AG10803 (cell line): ENCODE measurements at regions not wholly inside any gene's neighbourhood (a gene's known extent, or its start where the extent isn't known, plus 50 kb on each side); places are given as distances from the start of the nearest gene placed in this dataset.

Experiments
- DNase-seq: peaks from one replicate; pipeline ENCODE4 v3.0.0; 2010; ENCODE audit warnings: low read depth
- H3K4me3 ChIP-seq: 2 replicates; pipeline ENCODE4 v1.5.1; 2011; ENCODE audit warnings: mild to moderate bottlenecking, low read length, control low read depth
- TF ChIP-seq, protein P1 (sequence below): conservative IDR thresholded peaks from 2 replicates; pipeline ENCODE4 v1.5.1; 2011; ENCODE audit warnings: mild to moderate bottlenecking, low read length, control low read depth, inconsistent platforms

DNA sequence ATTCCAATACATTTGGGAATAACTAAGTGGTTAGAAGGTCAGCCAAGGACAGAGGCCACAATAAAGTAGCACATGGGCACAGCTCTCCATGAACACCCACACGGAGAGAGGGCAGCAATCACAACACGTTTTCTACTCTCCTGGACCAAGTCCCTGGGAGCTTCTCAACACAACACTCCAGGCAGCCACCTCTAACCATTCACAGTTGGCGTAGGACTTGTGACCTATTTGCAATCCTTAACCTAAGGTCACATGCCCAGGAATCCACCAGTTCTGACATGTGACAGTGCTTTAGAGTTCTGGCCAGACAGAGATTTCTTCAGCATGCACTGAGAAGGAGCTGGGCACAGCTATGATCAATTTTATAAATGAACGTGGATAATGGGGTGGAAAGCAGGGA is 280.8 kb downstream of the SHQ1 start:
- TF ChIP-seq, protein P1, sequence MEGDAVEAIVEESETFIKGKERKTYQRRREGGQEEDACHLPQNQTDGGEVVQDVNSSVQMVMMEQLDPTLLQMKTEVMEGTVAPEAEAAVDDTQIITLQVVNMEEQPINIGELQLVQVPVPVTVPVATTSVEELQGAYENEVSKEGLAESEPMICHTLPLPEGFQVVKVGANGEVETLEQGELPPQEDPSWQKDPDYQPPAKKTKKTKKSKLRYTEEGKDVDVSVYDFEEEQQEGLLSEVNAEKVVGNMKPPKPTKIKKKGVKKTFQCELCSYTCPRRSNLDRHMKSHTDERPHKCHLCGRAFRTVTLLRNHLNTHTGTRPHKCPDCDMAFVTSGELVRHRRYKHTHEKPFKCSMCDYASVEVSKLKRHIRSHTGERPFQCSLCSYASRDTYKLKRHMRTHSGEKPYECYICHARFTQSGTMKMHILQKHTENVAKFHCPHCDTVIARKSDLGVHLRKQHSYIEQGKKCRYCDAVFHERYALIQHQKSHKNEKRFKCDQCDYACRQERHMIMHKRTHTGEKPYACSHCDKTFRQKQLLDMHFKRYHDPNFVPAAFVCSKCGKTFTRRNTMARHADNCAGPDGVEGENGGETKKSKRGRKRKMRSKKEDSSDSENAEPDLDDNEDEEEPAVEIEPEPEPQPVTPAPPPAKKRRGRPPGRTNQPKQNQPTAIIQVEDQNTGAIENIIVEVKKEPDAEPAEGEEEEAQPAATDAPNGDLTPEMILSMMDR, result no peak
- no peak overlapping the region for H3K4me3 ChIP-seq
- no peak for DNase-seq

DNA sequence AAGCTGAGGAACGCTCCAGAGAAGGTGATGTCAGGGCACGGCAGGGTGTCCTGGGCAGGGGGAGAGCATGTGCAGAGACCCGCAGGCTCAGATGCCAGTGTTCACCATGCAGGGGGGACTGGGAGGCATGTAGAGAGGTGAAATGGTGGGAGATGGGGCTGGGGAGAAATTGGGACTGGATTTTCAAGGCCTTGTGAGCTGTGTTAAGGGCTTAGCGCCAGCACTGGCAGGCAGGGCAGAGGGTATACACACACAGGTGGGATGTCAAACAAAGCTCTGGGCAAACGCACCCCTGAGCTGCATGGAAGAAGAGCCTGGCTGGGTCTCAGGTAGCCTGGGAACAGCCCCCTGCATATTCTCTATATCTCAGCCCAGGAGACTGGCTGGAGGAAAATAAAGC is 282.7 kb downstream of the SHQ1 start:
- TF ChIP-seq, protein P1, result no peak
- no peak for DNase-seq

DNA sequence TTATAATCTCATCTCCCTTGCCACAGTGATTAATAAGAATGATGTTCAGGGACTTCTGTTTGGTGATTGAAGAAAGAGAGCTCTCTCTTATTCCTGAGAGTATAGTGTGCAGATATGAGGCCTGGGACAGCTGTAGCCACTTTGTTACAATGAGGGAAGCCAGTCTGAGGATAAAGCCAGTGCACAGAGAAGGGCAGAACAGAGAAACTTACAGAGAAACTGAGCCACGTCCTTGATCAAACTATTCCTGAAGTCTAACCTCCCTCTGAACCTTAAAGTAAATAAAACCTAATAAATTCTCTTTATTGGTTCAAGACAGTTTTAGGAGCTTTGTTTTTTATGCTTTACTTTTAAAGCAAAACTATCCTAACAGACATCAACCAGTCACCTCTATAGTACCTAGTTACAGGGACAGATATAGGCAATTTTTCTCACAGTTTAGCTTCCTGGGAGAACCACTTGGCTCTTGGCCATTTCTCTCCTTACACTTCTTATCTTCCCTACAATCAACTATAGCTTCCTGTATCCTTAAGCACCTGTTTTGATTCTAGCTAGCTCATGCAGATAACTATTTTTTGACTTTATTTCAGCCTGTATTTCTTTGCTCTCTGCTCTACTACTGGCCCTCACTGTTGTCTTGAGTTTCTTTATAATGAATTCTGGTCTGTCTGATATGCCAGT is 284.4 kb downstream of the SHQ1 start:
- TF ChIP-seq, protein P1, result no peak
- no peak overlapping the region for H3K4me3 ChIP-seq
- DNase-seq, result no peak

More for the DNA sequence above, 282.7 kb downstream of the SHQ1 start:
- H3K4me3 ChIP-seq, result no peak overlapping the region

DNA sequence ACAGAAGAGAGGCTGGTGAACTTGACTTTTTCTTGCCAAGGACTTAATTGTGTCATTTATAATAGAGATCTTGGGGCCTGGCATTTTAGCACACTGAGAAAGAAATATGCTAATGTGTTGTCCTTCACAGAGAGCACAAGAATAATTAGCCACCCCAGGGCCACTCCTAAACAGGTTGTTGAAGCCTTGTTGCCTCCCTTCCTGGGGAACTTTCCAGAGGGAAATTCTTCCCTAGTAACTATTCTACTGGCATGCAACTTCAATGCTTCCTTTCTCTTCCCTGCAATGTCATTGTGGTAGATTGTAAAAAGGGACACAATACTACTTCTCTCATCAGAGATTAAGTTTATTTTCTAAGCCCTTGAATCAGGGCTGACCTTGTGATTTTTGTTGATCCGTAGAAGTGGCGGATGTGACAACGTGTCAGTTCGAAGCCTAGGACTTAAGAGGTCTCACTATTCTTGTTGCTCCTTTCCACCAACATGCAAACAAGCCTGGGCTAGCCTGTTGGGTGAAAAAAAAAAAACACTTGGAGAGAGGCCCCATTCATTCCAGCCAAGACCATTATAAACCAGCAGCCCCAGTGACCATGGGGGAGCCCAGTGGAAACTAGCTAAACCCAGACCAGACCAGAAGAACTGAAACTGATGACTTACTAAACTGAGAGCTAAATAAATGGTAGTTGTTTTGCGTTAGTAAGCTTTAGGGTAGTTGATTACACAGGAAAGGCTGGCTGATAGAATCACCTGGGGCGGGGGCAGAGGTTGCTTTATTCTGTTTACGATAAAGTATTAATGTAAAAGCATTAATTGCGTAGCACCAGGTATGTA is 287.2 kb downstream of the SHQ1 start:
- no peak overlapping the region for H3K4me3 ChIP-seq
- TF ChIP-seq, protein P1, result no peak
- DNase-seq, result no peak

DNA sequence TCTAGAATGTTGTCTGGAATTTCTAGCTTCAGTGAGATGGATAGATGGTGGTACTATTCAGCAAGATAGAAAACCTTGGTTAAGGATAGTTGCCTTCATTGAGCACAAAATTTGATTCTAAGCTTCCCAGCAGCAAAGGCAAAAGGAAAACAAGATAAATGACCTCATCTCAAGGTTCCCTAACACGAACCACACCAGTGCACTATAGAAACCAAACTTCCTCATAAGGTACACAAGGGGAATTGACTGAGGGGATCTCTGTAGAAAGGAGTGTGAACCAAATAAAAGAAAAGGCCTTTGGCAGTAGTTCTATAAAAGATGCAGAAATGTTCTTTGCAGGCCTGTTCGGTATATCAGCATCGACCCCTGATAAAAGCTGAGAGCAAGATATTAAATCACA is 288.9 kb downstream of the SHQ1 start:
- no peak overlapping the region for H3K4me3 ChIP-seq
- no peak for DNase-seq
- TF ChIP-seq, protein P1, result no peak

DNA sequence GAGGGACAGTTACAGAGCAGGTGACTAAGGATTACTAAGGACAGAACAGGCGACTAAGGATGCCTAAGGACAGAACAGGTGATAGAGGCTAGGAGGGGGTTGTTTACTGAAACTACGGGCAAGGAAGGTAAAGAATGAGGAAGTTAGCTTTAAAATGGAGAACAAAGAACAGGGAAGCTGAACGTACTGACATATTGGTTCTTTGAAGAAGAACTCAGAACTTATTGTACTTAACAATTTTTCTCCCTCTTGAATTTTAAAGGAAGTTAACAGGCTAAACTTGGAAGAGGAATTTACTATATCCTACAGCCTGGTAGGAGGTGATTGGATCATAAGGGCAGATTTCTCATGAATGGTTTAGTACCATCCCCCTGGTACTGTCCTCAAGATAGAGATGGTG is 290.2 kb downstream of the SHQ1 start:
- no peak for DNase-seq
- TF ChIP-seq, protein P1, result no peak
- no peak overlapping the region for H3K4me3 ChIP-seq

DNA sequence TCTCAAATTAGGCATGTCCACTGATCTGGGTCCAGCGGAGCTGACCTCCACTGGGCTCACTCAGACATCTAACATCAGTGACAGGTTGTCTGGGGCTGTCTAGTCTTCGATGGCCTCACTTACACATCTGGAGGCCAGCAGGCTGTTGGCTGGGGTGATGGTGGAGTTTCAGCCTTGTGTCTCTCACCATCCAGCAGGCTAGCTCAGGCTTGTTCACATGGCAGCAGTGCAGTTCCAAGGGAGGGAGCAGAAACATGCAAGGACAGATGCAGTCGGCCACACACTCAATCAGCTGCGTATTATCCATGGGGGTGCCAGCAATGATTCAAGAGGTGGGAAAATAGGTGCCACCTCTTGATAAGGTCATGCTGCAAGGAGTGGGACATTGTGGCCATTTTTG is 292.5 kb downstream of the SHQ1 start:
- TF ChIP-seq, protein P1, result no peak
- no peak for DNase-seq
- no peak overlapping the region for H3K4me3 ChIP-seq
